K562 (cell line): ENCODE measurements at regions not wholly inside any gene's neighbourhood (a gene's known extent, or its start where the extent isn't known, plus 50 kb on each side); places are given as distances from the start of the nearest gene placed in this dataset.

Source experiments
- ATAC-seq: fragments of 200-7000 bp; cut with Tn5 transposase; 3 replicates; pipeline ENCODE4 v1.9.1; 2020; ENCODE audit warnings: moderate library complexity
- BruUV-seq: library from RNA; stranded (reverse); fragments of 400-500 nt; replicated peaks from 2 replicates; lab custom pipeline; 2021; lab: Mats Ljungman, UMichigan
- CTCF ChIA-PET: fragments of 300-600 bp; formaldehyde crosslinking; extraction: SDS; loops from one replicate; lab custom pipeline; 2021; ENCODE audit warnings: low intra/inter-chr PET ratio; lab: Yijun Ruan, JAX
- POLR2A ChIA-PET: fragments of 300-600, 350-650 bp; sonication (Branson Sonifier 250); formaldehyde crosslinking; extraction: SDS; loops from one replicate; lab custom pipeline; 2021; ENCODE audit warnings: antibody characterized with exemption, inconsistent platforms; lab: Yijun Ruan, JAX
- DNase-seq, 4 experiments: peaks; one replicate each; pipeline versions ENCODE4 v3.0.0 to v3.0.0-alpha.2; 2011 to 2018; ENCODE audit warnings: low spot score in 3 of 4, mixed read lengths in 3 of 4; ENCODE audit errors: extremely low read depth in 1 of 4
- FAIRE-seq: peaks from 2 replicates; lab custom pipeline; 2011; peaks lifted over from hg19 to GRCh38; lab: Jason Lieb, UNC
- H2AFZ ChIP-seq: 2 replicates; pipeline ENCODE4 v1.6.0; 2011; ENCODE audit warnings: low read depth, low read length, control low read depth, inconsistent platforms
- H3K27ac ChIP-seq: fragments of 200-600 bp; 3 replicates; pipeline ENCODE4 v1.8.0; 2011; ENCODE audit warnings: low read depth, mild to moderate bottlenecking, control low read depth, inconsistent platforms, low read length, moderate library complexity, mixed read lengths; ENCODE audit errors: extremely low read depth
- H3K27me3 ChIP-seq, 2 experiments: fragments of 300-600 bp in 1 of 2; 2 replicates in 1 of 2; 3 replicates in 1 of 2; pipeline versions ENCODE4 v1.6.0 to v1.8.0; 2011; ENCODE audit warnings: inconsistent platforms in 2 of 2, low read length in 2 of 2, mild to moderate bottlenecking in 1 of 2, mixed read lengths in 1 of 2, moderate library complexity in 1 of 2; ENCODE audit not compliant: control insufficient read depth in 2 of 2, insufficient read depth in 2 of 2
- H3K36me3 ChIP-seq: fragments of 300-600 bp; 3 replicates; pipeline ENCODE4 v1.8.0; 2011; ENCODE audit warnings: mild to moderate bottlenecking, low read length, inconsistent platforms; ENCODE audit not compliant: control insufficient read depth, insufficient read depth
- H3K4me1 ChIP-seq, 2 experiments: fragments of 200-600 bp in 1 of 2; replicated peaks in 1 of 2; 2 replicates in 1 of 2; 3 replicates in 1 of 2; pipeline versions ENCODE4 v1.5.1 to v1.8.0; 2011; ENCODE audit warnings: inconsistent platforms in 2 of 2, low read length in 2 of 2, mild to moderate bottlenecking in 1 of 2, mixed read lengths in 1 of 2, moderate library complexity in 1 of 2; ENCODE audit not compliant: control insufficient read depth in 2 of 2, insufficient read depth in 2 of 2
- H3K4me2 ChIP-seq: 2 replicates; pipeline ENCODE4 v1.6.1; 2011; ENCODE audit warnings: low read length, control low read depth, inconsistent platforms, mixed read lengths; ENCODE audit not compliant: insufficient read depth
- H3K4me3 ChIP-seq: fragments of 200-600 bp; sonication (generic), shearing (Covaris generic); 2 replicates; pipeline ENCODE4 v1.5.1; 2016; ENCODE audit warnings: control low read depth, inconsistent platforms
- H3K79me2 ChIP-seq: fragments of 200-600 bp; 3 replicates; pipeline ENCODE4 v1.8.0; 2011; ENCODE audit warnings: low read length, inconsistent platforms; ENCODE audit not compliant: control insufficient read depth, insufficient read depth
- H3K9ac ChIP-seq, 2 experiments: 2 replicates each; pipeline versions ENCODE4 v1.6.0 to v1.6.1; 2011; ENCODE audit warnings: low read depth in 2 of 2, low read length in 2 of 2, control low read depth in 1 of 2, inconsistent platforms in 1 of 2, mild to moderate bottlenecking in 1 of 2, mixed read lengths in 1 of 2; ENCODE audit not compliant: insufficient read depth in 1 of 2
- H3K9me1 ChIP-seq: one replicate; pipeline ENCODE4 v1.6.0; 2011; ENCODE audit warnings: inconsistent platforms, mild to moderate bottlenecking, low read length, moderate library complexity; ENCODE audit not compliant: control insufficient read depth, insufficient read depth
- H3K9me3 ChIP-seq: replicated peaks from 2 replicates; pipeline ENCODE4 v1.5.1; 2011; ENCODE audit warnings: low read depth, low read length, inconsistent platforms; ENCODE audit not compliant: control insufficient read depth, insufficient read depth
- H4K20me1 ChIP-seq: replicated peaks from 2 replicates; pipeline ENCODE4 v1.6.1; 2011; ENCODE audit warnings: low read length, inconsistent platforms, mixed read lengths; ENCODE audit not compliant: control insufficient read depth, insufficient read depth
- DPF2 ChIP-seq: fragments of 450-650 bp; IDR thresholded peaks from 2 replicates; pipeline ENCODE4 v1.6.1; 2016
- ETV5 ChIP-seq: sonication (generic); formaldehyde crosslinking; IDR thresholded peaks from 2 replicates; pipeline ENCODE4 v1.4.0; 2020; ENCODE audit warnings: low read depth, mild to moderate bottlenecking, missing genetic modification reagents
- KLF6 ChIP-seq: fragments of 250-450 bp; sonication (Bioruptor Pico); IDR thresholded peaks from 2 replicates; pipeline ENCODE4 v1.4.0; 2020; ENCODE audit warnings: mild to moderate bottlenecking, moderate library complexity, borderline replicate concordance
- NONO ChIP-seq, 2 experiments: fragments of 200-400 bp in 1 of 2; fragments of 450-650 bp in 1 of 2; formaldehyde crosslinking in 1 of 2; IDR thresholded peaks; 2 replicates each; pipeline ENCODE4 v1.6.1; 2017; ENCODE audit warnings: low read depth in 2 of 2, mild to moderate bottlenecking in 2 of 2, moderate library complexity in 2 of 2, low read length in 1 of 2
- PHTF2 ChIP-seq: fragments of 250-450 bp; sonication (Bioruptor Pico); IDR thresholded peaks from 2 replicates; pipeline ENCODE4 v1.5.0; 2021; ENCODE audit warnings: mild to moderate bottlenecking
- RCOR1 ChIP-seq, 2 experiments: IDR thresholded peaks; 2 replicates each; pipeline ENCODE4 v1.6.1; 2012; ENCODE audit warnings: low read depth in 2 of 2, low read length in 2 of 2, borderline replicate concordance in 1 of 2, improper control_type of control experiment in 1 of 2
- XRCC3 ChIP-seq: fragments of 450-650 bp; IDR thresholded peaks from 2 replicates; pipeline ENCODE4 v1.6.1; 2017; ENCODE audit warnings: mild to moderate bottlenecking, moderate library complexity
- ZNF253 ChIP-seq: fragments of 250-450 bp; sonication (Bioruptor Pico); conservative IDR thresholded peaks from 2 replicates; pipeline ENCODE4 v1.6.1; 2021; ENCODE audit warnings: mild to moderate bottlenecking
- ZNF695 ChIP-seq: fragments of 450-650 bp; formaldehyde crosslinking; IDR thresholded peaks from 2 replicates; pipeline ENCODE4 v1.4.0; 2020; ENCODE audit warnings: mild to moderate bottlenecking, moderate library complexity
- WGBS: fragments of 100-300 bp; shearing (Covaris generic); methylation state at CpG from one replicate; pipeline ENCODE4 v1.1.6; 2016; ENCODE audit warnings: low coverage, mixed read lengths; ENCODE audit not compliant: insufficient coverage; ENCODE audit errors: missing lambda C conversion rate; 5-methylcytosine and 5-hydroxymethylcytosine counted together
- in situ Hi-C: fragments of 300-500 bp; cut with MboI; formaldehyde crosslinking; loops from 4 replicates; pipeline ENCODE4 v1.15.0; 2018; ENCODE audit warnings: inconsistent platforms, mixed read lengths
- intact Hi-C: fragments of 100-400 bp; cut with micrococcal nuclease; formaldehyde crosslinking; loops from 2 replicates; pipeline ENCODE4 v1.14.2; 2022
- TF ChIP-seq, protein P1 (sequence below): fragments of 450-650 bp; IDR thresholded peaks from 2 replicates; pipeline ENCODE4 v1.6.1; 2016; ENCODE audit warnings: mild to moderate bottlenecking
- TF ChIP-seq, protein P2 (sequence below): fragments of 450-650 bp; formaldehyde crosslinking; IDR thresholded peaks from 2 replicates; pipeline ENCODE4 v1.4.0; 2022; ENCODE audit warnings: missing genetic modification characterization
- TF ChIP-seq, protein P3 (sequence below), 2 experiments: IDR thresholded peaks; 2 replicates each; pipeline ENCODE4 v1.6.1; 2011; ENCODE audit warnings: borderline replicate concordance in 1 of 2, control low read depth in 1 of 2, low read depth in 1 of 2, low read length in 1 of 2, mild to moderate bottlenecking in 1 of 2, mixed read lengths in 1 of 2, moderate library complexity in 1 of 2; ENCODE audit not compliant: insufficient read depth in 1 of 2, insufficient read length in 1 of 2, poor library complexity in 1 of 2, severe bottlenecking in 1 of 2; ENCODE audit errors: extremely low read depth in 1 of 2
- TF ChIP-seq, protein P4 (sequence below): fragments of 450-650 bp; IDR thresholded peaks from 2 replicates; pipeline ENCODE4 v1.6.1; 2016; ENCODE audit warnings: antibody characterized with exemption

DNA sequence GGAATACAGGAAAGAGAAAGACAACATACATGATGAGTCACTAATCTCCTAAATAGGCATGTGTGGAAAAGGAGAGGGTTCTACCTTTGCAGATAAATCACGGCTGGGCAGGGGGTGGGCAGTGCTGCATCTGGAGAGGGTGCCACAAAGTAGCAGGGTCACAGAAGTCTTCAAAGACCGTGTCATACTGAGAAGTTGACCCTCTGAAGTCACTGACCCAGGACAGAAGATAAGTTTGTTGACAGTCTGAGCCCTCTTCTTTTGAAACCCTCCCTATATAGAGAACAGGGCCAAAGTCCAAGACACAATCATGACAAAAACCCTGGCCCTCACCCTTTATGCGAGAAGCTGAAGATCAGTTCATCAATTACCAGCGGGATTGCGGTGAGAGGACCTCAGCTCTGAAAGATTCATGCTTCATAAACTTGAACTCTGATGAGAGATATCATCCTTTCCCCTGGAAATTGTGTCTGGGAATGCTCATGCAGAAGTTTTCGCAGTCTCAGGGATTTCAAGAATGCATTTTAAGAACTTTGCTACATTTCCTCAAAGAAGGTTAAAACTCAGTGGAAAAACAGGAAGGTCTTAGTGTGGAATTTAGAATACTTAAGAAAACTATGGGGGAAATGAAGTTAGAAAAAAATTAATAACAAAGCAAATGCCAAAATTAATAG lies 129.5 kb downstream of the FAM124B start:
- intact Hi-C loops (loop anchor here (1.0 kb wide), 1 partner anchor 11 kb away; no protein-coding TSS in a partner anchor), in situ Hi-C loops (no loop called here)
- no peak for FAIRE-seq
- no peak overlapping the region for H3K9ac ChIP-seq
- no peaks in the 10 kb centered on the region; a peak in 1 of 5 replicates for H3K4me1 ChIP-seq
- H3K36me3 ChIP-seq, result no peaks in the 10 kb centered on the region
- H4K20me1 ChIP-seq, result no peaks in the 10 kb centered on the region
- no peak overlapping the region for H3K4me2 ChIP-seq
- WGBS, result 2% methylated on average over 6 of the region's 6 CpGs
- H3K27me3 ChIP-seq, result no peaks in the 10 kb centered on the region
- H3K9me3 ChIP-seq, result no peaks in the 10 kb centered on the region
- ChIA-PET POLR2A (no interaction called here), CTCF (no interaction called here)
- no peak overlapping the region for H2AFZ ChIP-seq
- no TSS peak for BruUV-seq
- no peak for DNase-seq
- no peak overlapping the region for H3K27ac ChIP-seq
- H3K9me1 ChIP-seq, result no peaks in the 10 kb centered on the region
- no peak overlapping the region for H3K4me3 ChIP-seq
- no peak for ATAC-seq
- H3K79me2 ChIP-seq, result no peaks in the 10 kb centered on the region
- TF ChIP-seq PHTF2 (CRISPR knock-in tag) (no peak), KLF6 (no peak), ZNF253 (CRISPR knock-in tag) (no peak), NONO (IDR thresholded peaks at IDR 0.05; ENCODE audit: low read depth in 2 of 2, low read length in 1 of 2) (no peak), ZNF695 (no peak), DPF2 (no peak), RCOR1 (IDR thresholded peaks at IDR 0.05; ENCODE audit: borderline replicate concordance in 1 of 2, low read depth in 2 of 2, low read length in 2 of 2) (no peak), ETV5 (CRISPR knock-in tag) (no peak), XRCC3 (no peak)
- TF ChIP-seq, protein P1, sequence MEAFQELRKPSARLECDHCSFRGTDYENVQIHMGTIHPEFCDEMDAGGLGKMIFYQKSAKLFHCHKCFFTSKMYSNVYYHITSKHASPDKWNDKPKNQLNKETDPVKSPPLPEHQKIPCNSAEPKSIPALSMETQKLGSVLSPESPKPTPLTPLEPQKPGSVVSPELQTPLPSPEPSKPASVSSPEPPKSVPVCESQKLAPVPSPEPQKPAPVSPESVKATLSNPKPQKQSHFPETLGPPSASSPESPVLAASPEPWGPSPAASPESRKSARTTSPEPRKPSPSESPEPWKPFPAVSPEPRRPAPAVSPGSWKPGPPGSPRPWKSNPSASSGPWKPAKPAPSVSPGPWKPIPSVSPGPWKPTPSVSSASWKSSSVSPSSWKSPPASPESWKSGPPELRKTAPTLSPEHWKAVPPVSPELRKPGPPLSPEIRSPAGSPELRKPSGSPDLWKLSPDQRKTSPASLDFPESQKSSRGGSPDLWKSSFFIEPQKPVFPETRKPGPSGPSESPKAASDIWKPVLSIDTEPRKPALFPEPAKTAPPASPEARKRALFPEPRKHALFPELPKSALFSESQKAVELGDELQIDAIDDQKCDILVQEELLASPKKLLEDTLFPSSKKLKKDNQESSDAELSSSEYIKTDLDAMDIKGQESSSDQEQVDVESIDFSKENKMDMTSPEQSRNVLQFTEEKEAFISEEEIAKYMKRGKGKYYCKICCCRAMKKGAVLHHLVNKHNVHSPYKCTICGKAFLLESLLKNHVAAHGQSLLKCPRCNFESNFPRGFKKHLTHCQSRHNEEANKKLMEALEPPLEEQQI, result no peak
- TF ChIP-seq, protein P2, sequence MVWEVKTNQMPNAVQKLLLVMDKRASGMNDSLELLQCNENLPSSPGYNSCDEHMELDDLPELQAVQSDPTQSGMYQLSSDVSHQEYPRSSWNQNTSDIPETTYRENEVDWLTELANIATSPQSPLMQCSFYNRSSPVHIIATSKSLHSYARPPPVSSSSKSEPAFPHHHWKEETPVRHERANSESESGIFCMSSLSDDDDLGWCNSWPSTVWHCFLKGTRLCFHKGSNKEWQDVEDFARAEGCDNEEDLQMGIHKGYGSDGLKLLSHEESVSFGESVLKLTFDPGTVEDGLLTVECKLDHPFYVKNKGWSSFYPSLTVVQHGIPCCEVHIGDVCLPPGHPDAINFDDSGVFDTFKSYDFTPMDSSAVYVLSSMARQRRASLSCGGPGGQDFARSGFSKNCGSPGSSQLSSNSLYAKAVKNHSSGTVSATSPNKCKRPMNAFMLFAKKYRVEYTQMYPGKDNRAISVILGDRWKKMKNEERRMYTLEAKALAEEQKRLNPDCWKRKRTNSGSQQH, result no peak
- TF ChIP-seq, protein P3, sequence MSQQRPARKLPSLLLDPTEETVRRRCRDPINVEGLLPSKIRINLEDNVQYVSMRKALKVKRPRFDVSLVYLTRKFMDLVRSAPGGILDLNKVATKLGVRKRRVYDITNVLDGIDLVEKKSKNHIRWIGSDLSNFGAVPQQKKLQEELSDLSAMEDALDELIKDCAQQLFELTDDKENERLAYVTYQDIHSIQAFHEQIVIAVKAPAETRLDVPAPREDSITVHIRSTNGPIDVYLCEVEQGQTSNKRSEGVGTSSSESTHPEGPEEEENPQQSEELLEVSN (IDR thresholded peaks at IDR 0.05; ENCODE audit: borderline replicate concordance in 1 of 2, extremely low read depth in 1 of 2, insufficient read depth in 1 of 2, insufficient read length in 1 of 2, low read depth in 1 of 2, low read length in 1 of 2, poor library complexity in 1 of 2, severe bottlenecking in 1 of 2), result no peak
- TF ChIP-seq, protein P4, sequence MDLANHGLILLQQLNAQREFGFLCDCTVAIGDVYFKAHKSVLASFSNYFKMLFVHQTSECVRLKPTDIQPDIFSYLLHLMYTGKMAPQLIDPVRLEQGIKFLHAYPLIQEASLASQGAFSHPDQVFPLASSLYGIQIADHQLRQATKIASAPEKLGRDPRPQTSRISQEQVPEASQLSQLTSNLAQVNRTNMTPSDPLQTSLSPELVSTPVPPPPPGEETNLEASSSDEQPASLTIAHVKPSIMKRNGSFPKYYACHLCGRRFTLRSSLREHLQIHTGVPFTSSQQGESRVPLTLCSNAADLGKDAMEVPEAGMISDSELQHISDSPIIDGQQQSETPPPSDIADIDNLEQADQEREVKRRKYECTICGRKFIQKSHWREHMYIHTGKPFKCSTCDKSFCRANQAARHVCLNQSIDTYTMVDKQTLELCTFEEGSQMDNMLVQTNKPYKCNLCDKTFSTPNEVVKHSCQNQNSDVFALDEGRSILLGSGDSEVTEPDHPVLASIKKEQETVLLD, result no peak
